Embryonic facial prominence (tissue), 1 donor: ENCODE measurements at regions not wholly inside any gene's neighbourhood (a gene's known extent, or its start where the extent isn't known, plus 50 kb on each side); places are given as distances from the start of the nearest gene placed in this dataset.

Source experiments
- DNase-seq: peaks from one replicate; pipeline ENCODE4 v3.0.0-alpha.2; 2016; ENCODE audit errors: extremely low spot score

GRCh38 chr2:177314722-177315264 lies 50.3 kb upstream of the NFE2L2 start:
- no peak for DNase-seq

GRCh38 chr2:177315364-177315763 lies 50.8 kb upstream of the NFE2L2 start:
- no peak for DNase-seq

- DNase-seq, result no peak
Measured at GRCh38 chr2:177316756-177317155, 52.2 kb upstream of the NFE2L2 start.

DNA sequence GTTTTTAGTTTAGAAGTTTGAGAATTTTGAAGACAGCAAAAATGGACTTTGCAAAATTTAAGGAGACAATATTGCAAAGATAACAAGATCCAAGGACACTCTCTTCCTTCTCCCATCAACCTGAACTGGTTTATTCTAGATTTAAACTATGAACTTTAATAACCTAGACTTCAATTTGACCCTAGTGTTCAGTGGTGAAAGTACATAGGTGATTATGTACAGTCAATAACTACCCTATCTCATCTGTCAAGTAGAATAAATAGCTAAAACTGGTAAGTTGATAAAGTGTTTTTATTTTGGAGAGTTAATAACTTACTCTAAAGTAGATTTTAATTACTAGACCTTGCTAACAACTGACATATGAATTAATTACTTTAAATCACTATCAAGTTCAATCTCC lies 52.9 kb upstream of the NFE2L2 start:
- DNase-seq, result no peak

GRCh38 chr2:177317857-177318256 lies 53.3 kb upstream of the NFE2L2 start:
- DNase-seq, result no peak

DNA sequence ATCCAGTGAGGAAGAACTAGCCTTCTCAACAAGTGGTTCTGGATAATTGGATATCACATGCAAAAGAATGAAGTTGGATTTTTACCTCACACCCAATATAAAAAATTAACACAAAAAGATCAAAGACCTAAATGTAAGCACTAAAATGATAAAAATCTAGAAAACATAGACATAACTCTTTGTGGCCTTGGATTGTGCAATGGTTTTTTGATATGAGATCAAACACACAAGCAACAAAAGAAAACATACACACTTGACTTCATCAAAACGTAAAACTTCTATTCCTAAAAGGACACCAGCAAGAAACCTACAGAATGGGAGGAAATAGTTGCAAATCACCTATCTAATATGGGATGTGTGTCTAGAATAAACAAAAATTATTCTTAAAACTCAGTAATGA lies 54.1 kb upstream of the NFE2L2 start:
- no peak for DNase-seq

DNA sequence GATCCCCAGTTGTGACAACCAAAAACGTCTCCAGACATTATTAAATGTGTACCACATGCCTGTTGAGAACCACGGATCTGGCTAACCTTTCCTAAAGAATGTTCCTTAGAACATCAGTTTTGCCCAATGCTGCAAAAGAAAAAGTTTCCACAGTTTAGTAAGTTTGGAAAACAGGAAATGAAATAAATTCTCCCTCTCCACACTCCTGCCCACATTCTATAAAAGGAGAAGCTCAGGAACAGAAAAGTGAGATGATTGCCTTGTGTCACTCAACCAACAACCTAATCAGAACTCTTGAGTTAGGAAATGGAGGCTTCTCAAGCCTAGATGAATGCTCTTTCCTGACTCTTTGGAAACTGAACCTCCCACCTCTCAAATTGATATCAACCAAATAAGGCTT lies 56.1 kb upstream of the NFE2L2 start:
- DNase-seq, result no peak

GRCh38 chr2:177322801-177323261 lies 58.3 kb upstream of the NFE2L2 start:
- no peak for DNase-seq

DNA sequence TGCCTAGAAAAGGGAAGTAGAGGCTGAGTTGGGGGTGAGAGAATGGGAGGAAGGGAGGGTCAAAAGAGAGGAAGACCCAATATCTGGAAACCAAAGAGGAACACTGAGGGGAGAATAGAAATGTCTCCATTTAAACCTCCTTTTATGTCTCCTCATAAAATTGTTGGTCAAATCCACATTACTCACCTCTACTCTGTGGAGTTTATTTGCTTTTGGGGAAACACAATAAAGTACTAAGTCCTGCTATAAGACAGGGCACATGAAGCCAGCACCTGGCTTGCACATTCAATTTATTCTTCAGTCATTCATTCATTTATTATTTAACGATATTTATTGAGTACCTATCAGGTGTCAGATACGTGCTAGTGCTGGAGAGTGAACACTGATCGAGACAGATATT lies 60.3 kb upstream of the NFE2L2 start:
- no peak for DNase-seq

DNA sequence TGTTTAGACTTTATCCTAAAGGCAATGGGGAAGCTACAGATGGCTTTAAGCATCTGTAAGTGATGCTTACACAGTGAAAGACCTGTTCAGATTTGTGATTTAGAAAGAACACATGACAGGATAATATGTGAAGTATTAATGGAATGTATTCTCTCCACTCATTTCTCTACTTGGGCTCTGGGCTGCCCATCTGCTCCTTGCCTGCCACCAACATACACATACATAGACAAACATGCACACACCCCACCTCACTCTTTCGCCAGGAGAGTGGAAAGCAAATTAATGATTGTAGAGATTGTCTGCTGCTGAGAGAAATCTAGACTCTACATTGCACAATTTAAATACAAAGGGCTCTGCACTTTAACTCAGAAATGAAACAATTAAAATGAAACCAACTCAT lies 61.0 kb upstream of the NFE2L2 start:
- DNase-seq, result no peak

- DNase-seq, result no peak
Measured at GRCh38 chr2:177326005-177326404, 61.5 kb upstream of the NFE2L2 start.

GRCh38 chr2:177326591-177326990 lies 62.1 kb upstream of the NFE2L2 start:
- no peak for DNase-seq

DNA sequence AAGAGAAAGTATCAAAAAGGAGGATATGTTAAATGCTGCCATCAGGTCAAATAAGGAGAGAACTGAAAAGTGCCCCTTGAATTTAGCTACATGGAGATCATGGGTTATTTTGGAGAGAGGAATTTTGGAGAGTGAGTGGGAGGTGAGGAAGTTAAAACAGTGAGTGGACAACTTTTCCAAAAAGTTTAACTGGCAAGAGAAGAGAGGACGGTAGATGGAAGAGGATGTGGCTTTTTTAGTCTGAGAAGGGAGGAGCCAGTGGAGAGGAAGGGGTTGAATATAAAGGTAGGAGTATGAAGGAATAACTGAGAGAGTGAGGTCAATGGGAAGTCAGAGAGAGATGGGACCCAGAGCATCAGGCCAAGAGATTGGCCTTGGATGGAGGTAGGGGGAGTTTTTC lies 62.5 kb upstream of the NFE2L2 start:
- no peak for DNase-seq

- DNase-seq, result no peak
Measured at GRCh38 chr2:177328056-177328455, 63.5 kb upstream of the NFE2L2 start.

- DNase-seq, result no peak
Measured at GRCh38 chr2:177329064-177329463, 63.5 kb upstream of the AGPS start.

- no peak for DNase-seq
Measured at GRCh38 chr2:177331466-177331997, 61.0 kb upstream of the AGPS start.

DNA sequence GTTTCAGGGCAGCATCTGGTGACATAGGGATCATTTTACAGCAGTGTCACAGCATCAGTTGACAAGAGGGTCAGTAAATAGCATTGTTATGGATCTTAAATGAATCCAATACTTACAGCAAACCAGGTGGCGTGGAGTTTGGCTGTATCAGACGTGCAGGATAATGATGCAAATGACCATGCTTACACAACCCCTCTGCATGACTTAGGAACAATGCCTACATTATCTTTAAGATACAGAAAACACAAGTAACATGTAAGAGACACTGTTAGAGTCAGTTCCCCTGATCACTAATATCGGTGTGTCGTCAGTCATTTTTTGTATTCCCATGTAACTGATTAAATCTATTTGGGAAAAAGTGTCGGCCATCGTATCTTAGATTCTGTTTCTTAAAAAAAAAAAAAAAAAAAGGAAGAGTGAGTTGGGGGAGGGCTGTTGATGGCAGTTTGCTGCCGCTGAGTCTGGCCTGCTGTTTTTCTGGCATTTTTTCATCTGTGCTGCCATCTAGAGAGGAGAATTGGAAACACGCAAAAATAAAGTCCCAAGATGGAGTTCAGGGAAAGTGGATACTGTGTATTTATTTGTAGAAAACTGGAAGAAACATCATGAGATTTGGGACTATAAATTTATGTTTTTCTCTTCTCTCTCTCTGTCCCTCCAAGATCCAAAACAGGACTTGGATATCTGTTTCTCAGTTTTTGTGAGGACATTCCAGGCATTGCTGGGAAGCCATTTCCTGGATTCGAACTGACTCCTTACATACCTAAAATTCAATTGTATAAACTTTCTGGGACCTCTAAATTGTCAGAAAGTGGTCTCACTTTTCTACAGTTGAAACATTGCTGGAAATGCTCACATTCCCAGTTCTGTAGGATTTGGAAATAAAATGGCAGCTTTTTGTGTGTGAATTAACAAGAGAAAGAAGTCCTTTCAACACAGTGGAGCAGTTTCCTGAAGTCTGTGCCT lies 60.3 kb upstream of the AGPS start:
- peak; percentile 80 for DNase-seq

DNA sequence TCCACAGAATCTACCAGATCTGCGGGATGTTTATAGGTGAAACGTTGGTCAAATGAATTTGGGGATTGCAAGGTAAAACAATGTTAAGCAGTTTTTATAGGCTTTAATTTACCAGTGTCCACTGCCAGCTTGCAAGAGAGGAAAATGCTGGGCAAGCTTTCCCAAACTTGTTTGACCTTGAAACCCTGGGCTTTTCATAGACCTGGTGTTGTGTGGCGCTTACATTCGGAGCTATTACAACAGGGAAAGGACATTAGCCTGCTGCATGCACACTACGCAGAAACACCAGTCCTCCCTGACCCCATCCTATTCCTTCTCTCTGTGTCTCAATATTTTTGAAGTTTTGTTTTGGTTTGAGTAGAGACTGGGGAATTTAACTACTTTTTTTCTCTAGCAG lies 59.6 kb upstream of the AGPS start:
- DNase-seq, result no peak

GRCh38 chr2:177334940-177335543 lies 57.5 kb upstream of the AGPS start:
- DNase-seq, result peak; percentile 60

DNA sequence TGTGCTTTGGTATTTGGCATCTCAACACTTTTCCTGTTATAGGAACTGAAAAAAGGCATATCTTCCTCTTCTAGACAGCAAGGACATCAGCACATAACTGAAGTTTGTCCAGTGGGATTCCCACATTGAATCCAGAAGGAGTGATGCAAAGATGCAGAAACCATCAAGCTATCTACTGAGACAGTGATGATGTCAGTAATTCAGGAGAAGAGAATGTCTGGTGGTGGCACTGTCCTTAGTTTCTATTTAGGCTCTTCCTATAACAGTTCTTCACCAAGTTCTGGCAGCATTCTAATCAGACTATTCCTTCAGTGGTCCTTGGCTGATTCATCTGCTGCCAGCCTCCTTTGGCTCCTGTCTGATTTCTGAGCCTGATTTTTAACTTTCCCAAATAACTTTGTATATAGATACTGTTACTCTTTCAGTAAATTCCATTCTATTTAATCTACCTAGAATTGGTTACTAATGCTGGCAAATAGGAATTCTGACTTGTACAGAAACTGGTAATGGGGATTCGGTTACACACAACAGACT lies 56.6 kb upstream of the AGPS start:
- DNase-seq, result no peak

DNA sequence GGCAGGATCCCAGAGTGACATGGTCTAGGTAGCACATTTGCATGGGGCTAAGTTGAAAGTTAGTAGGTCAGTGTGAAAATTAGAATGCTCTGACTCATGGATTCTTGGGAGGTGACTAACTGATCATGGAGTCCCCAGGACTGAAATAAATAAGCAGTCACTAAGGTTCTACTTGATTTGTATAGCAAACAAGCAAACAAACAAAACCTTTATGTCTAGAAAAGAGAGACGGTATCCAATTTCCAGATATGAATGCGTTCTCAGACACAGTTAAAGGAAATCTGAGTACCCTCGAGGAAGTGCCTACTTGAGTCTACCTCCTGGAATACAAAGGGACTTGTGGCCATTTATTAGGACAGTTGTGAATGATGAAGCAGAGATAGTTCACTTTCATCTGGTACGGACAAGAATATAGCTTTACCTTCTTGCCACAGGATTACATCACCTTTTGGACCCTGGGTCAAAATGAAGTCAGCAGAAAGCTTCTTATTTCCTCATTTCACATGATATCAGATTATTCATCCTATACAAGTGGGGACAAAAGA lies 54.3 kb upstream of the AGPS start:
- DNase-seq, result no peak

DNA sequence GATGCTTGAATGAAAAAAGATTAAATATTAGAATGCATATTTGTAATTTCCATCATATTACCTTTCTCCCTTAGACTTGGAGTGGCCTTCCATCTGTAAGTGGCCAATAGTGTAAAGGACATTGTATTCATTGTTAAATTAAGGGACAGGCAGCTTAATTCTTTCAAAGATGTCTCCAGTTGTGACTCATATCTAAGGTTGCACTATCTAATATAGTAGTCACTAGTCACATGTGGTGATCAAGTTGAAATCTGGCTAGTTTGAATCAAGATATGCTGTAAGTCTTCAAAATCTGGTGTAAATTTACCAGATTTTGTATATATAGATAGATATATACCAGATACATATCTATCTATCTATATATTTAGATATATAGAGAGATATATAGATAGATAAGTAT lies 52.4 kb upstream of the AGPS start:
- DNase-seq, result no peak
